Stimulated activated CD8-positive, alpha-beta memory T cell treated with anti-CD3 and anti-CD28 coated beads, Interleukin-12 subunit alpha, Interleukin-12 subunit beta, amount 100 ng/mL, for 24 hours (primary cell): ENCODE measurements at regions not wholly inside any gene's neighbourhood (a gene's known extent, or its start where the extent isn't known, plus 50 kb on each side); places are given as distances from the start of the nearest gene placed in this dataset.
"Not testable (repeated sequence)": the region's sequence is repeated elsewhere in the genome, so short reads cannot be mapped to it uniquely, and the experiment has no call there.

ENCODE experiments used
- DNase-seq: peaks from one replicate; pipeline ENCODE4 v3.0.0-alpha.2; 2020; ENCODE audit errors: extremely low read depth

DNA sequence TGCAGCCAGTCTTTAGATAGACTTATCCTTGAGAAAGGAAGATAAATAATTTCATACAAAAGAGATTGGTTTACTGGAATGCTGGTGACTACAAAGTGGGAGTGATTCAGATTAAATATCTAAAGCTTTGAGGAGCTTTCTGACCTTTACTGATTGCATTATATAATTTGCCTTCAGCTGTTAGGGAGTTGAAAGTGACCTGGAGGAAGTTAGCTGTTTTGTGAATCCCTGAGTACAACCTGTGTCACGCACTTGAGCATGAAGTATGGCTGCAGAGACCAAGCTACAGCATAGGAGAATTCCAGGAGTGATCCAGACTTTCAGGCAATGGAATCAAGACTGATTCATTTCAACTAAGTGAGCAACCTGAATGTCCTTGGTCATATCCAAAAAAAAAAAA lies 1848.3 kb upstream of the RAG2 start:
- DNase-seq = no peak

- no peak for DNase-seq
Observed at GRCh38 chr11:38438091-38438490, 1840.1 kb upstream of the RAG2 start.

DNA sequence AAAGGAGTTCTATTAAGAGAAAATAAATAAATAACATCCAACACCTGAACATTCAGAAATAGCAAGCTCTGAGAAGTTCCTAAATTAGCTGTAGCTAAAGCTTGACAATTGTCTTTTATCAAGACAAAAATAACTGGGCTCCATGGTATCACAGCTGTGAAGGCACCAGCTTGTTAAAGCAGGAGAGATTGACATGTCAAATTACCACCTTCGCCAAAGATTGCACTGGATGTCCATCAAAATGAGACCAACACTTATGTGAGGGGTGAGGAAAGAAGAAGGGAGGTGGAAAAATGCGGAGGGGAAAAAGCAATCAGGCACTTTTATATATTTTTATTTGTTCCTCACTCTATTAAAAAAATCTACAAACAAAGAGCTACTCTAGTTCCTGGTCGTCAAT lies 1827.5 kb upstream of the RAG2 start:
- DNase-seq = no peak

DNA sequence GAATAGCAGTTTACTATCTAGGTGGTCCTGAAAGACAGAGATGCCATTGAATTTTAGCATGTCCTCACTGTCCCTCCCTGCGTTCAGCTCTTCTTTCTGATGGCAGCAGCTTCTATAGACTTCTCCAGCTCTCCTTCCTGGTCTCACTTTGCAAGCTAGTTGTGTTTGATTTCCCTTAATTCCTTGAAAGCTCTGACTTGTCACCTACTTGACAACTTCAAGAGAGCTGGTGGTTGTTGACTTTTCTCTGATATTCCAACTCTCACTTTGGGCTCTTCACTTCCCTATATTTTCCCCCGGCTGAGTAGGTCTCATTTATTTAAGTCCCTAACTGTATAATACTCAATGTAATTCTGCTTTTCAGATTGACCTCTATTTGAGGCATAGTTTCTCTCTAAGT lies 1825.0 kb upstream of the RAG2 start:
- DNase-seq = no peak

GRCh38 chr11:38416141-38416540 lies 1818.1 kb upstream of the RAG2 start:
- no peak for DNase-seq

- DNase-seq = no peak
Observed at GRCh38 chr11:38411149-38411548, 1813.1 kb upstream of the RAG2 start.

DNA sequence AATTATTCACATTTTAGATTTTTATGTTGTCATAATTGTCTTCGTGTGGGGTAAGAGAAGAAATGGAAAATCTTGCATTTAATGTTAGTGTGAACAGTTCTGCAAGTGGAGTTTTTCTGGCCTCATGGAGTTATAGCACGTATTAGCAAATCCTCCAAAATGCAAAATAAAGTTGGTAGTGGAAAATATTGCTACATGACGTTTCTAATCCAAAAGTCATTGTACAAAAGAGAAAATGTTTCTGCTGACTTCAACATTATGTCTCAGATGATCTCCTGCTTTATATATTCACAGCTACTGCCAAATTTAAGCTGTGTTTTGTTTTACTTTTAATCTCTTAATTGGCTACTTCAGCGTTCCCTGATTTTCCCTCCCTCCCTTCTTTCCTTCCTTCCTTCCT lies 1804.0 kb upstream of the RAG2 start:
- no peak for DNase-seq

DNA sequence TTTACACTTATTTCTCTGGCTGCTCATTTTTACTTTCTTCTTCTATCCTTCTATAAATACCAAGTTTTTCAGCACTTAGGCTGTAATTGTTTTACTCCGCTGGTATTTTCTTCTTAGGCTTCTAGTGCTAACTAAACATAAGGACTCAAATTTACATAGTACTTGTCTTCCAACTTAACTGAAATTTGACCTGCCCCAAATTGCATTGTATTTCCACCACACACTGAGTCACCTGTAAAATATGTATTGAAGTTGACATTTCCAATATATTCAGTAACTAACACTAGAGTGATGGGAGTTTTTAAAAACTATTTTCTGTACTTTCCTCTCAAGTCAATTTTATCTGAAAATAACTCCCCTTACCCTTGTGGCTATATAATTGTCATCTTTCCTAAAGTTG lies 1794.1 kb upstream of the RAG2 start:
- DNase-seq = no peak

DNA sequence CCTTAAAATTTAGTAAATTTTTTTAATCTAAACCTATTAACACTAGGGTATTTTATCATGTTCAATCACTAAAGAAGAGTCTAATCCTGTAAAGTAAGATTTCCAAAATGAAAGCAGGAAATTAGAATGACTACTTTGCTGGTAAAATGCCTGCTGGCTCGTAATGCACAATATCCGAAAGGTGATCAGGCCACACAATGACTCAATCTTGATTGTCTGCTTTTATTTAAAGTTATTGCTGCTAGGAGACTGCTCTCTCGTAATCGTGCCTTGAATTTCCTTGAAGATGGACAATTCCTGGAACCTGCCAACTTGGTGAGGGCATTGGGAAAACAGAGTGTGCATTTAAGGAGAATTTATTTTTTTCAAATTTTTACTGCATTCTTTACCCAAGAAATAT lies 1786.5 kb upstream of the RAG2 start:
- no peak for DNase-seq

- no peak for DNase-seq
Observed at GRCh38 chr11:38365274-38365673, 1767.2 kb upstream of the RAG2 start.

- DNase-seq = no peak
Observed at GRCh38 chr11:38356255-38356654, 1758.2 kb upstream of the RAG2 start.

DNA sequence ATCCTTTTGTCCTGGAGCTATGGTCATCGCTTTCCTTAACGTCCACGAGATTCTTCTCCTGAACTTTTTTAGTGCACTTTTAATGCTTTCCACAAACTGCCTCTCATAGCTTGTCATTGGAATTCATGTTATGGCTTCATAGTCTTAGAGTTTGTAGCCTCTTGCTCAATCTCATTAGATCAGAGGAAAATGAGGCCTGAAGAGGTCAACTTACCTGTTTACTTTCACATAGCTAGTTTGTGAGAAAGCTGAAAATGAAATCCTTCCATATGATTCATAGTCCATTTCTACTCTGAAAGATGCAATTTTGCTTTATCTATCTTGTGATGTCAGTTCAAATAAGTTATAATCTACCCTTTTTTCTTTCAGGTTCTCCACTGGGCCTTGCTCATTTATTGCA lies 1747.2 kb upstream of the RAG2 start:
- DNase-seq = no peak

- not testable (repeated sequence) for DNase-seq
Observed at GRCh38 chr11:38341612-38342011, 1743.6 kb upstream of the RAG2 start.

DNA sequence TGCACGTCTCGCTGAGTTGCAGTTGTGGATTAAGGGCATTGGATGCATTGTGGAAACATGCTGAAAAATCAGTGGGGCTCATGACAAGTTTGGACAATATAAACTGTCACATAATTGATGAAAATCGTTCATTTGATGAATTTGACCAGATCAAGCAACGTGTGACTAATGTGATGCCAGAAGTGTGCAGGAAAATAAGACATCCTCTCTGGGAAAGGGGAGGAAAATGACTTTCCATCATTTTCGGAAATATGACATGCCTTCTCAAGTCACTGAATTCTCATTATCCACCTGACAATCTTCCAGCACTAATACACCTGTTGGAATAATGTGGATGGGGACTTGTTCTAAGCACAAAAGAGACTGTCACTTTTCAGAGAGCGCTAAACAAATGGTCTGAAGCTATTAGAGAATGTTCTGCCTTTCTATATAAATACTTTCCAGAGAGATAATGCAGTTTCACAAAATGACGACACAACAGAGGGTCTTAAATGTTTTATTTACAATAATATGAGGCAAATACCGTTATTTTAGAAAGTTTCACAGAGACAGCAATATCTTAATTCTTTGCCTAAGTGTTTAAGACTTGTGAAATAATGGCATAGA lies 1741.9 kb upstream of the RAG2 start:
- DNase-seq = no peak

- not testable (repeated sequence) for DNase-seq
Observed at GRCh38 chr11:38338022-38338421, 1740.0 kb upstream of the RAG2 start.

- DNase-seq = no peak
Observed at GRCh38 chr11:38332046-38332445, 1734.0 kb upstream of the RAG2 start.

- DNase-seq = no peak
Observed at GRCh38 chr11:38330578-38330977, 1732.5 kb upstream of the RAG2 start.

DNA sequence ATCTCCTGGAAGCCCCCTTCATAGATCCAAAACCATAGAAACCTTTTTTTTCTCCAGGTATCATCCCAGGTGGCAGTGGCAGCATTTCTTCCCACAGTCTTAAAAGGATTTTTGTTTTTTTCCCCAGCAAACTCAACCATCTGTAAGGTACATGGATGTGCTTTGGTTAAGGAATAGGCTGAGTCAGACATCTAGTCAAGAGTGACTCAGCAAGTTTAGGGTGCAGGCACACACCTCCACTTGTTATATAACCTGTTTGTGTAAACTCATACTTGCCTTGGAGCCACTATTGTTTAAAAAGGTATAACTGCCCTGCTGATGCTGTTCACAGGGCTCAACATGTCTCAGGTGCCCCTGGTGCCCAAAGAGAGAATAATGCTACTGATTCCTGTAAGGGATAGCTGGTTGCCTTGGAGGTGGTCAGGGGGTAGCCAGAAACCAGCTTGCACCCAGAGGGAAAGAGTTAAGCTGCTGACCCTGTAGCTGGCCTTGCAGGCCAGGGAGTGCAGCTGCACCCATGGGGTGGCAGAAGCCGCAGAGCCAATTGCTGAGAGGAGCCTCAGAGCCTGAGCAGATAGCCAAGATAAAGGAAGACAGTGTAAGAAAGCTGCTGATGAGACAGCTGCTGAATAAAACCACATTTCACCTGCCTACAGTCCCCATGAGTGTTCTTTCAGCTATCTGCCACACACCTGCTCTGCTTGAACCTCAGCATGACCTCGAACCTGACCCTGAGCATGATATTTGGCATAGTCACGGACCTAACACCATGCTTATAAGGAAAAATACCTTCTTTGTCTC lies 1726.1 kb upstream of the RAG2 start:
- DNase-seq = no peak

- no peak for DNase-seq
Observed at GRCh38 chr11:38315151-38315550, 1717.1 kb upstream of the RAG2 start.

GRCh38 chr11:38307455-38307854 lies 1709.4 kb upstream of the RAG2 start:
- DNase-seq = no peak

DNA sequence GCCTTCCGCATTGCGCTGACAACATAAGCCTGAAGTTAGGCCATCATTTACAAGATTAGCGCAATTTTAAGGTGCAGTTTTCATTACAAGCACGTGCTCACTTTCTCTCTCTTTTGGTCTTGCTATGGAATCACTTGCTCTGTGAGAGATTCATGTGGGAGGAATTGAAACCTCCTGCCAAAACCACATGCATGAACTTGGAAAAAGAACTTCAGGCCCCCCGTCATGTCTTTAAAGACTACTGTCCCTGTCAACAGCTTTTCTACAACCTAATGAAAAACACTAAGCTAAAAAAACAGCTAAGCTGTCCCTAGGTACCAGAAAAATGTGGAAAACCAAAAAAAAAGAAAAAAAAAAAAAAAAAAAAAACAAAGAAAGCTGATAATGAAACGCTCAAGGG lies 1707.6 kb upstream of the RAG2 start:
- DNase-seq = no peak

DNA sequence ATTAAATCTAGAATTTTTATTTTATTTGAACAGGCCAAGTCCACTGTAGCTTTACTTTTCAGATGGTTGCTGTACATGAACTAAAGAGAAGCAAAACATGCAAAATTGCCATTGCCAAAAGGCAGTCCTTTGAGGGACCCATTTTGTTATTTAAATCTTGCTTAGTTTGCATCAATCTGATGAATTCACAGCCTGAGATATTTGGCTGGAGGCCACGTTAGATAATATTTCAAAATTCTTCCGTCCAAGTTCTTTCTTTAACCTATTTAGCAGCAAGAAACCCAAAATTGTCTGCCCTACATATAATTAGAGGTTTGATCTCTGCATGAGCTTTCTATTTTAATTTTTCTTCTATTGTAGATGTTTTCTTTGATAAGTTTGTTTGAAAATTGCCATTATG lies 1706.9 kb upstream of the RAG2 start:
- no peak for DNase-seq

DNA sequence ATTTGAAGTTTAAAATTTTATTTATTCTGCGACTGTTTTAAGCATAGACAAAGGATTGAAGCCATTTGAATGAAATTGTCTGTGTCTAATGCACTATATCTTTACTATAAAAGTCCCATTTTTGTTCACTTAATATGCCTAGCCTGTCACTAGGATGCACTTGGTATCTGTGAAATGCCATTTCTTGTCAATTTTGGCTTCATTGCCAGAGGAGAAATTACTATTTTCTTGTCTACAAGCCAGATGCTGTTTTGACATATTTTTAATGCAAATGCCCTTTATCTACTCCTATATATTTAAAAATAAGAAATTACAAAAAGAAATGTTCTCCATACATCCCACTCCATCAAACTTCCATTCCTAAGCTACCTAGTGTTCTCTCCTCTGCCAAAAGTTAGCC lies 1704.5 kb upstream of the RAG2 start:
- DNase-seq = no peak

DNA sequence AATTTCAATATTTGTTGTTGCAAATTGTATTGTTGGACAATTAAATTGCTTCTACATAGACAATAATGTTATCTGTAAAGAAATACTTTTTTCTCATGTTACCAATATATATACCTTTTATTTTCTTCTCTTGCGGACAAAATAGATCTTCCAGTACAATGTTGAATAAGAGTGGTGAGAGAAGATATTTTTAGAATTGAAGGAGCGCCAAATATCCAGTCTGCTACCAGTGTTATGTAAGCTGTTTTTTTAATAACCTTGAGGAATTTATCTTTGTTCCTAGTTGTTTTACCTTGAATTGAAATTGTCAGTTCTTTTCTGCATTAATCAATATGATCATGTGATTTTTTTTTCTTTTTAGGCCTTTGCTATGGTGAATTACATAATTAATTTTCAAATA lies 1702.5 kb upstream of the RAG2 start:
- no peak for DNase-seq
